GM19452 (cell line): ENCODE measurements at regions not wholly inside any gene's neighbourhood (a gene's known extent, or its start where the extent isn't known, plus 50 kb on each side); places are given as distances from the start of the nearest gene placed in this dataset.

Experiments used
- ATAC-seq: cut with Tn5 transposase; IDR thresholded peaks from one replicate; pipeline ENCODE4 v1.9.1; 2021; ENCODE audit not compliant: unreplicated experiment

DNA sequence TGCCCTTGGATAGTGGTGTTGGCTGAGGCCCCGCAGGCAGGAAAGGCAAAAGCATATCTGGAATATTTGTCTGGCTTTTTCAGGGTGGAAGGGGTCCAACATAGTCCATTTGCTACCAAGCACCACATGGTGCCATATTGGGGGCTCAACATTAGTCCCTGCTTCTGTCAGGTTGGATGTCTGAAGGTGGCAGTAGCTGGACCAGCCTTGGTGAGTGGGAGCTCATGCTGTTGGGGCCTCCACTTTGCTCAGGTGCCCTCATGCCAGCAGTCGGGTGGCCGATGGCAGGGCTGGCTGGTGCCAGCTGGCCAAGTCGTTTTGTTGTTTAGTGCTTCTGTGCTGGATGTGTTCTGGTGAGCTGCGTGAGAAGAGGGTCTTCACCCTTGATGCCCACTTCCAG is 135.3 kb downstream of the PAPOLA start:
- no peak for ATAC-seq

- ATAC-seq: no peak
Measured at GRCh38 chr14:96638041-96638855, 136.1 kb downstream of the PAPOLA start.

DNA sequence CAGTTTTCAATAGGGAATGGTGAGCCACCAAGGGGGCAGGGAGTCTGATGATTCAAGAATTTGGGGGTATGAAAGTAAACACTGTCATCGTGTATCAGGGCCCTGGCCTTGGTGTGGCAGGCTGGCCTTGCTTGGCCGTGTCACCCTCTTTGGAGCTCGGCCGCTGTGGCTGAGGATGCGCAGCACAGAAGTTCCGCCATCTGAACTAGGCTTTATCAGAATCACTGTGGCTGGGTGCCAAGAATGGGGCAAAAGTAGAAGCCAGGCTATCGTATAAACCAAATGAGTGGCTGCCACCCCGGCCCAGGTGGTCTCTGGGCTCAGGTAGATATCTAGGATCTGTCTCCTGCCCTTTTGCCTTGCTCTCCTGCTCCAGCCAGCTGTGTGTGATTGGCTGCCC is 137.4 kb downstream of the PAPOLA start:
- no peak for ATAC-seq

DNA sequence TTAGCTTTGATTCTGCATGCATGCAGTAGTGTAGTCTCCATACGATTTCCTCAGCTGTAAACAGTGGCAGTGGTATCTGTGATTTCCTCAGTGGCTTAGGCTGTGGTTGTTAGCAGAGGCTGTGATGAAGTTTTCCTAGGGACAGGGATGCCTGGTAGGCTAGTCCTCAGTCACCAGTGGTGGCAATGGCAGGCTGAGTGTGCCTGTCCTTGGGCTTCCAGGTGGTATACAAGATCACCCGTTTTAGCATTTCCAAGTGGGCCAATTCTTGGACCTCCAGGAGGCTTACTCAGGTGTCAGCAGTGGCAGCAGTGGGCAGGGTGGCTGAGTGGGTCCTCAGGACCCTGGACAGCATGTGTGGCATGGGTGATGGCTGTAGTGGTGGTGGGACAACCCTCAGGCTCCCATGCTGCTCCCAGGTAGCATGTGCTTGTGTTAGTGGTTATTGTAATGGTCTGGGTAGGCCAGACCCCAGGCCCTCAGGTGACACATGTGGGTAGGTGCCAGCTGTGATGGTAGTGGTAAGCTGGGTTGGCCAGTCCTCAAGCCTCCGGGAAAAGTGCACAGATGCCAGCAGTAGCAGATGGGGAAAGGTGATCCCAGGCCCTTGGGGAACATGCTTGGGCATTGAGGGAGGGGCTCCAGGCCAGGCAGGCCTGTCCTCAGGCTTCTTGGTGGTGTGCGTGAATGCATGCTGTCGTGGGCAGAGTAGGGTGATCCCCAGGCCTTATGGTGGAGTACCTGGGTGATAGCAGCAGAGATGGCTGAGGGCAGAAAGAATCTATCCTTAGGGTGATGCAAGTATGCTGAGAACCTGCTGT is 146.5 kb downstream of the PAPOLA start:
- no peak for ATAC-seq

GRCh38 chr14:96649327-96649601 is 147.1 kb downstream of the PAPOLA start:
- ATAC-seq: no peak

DNA sequence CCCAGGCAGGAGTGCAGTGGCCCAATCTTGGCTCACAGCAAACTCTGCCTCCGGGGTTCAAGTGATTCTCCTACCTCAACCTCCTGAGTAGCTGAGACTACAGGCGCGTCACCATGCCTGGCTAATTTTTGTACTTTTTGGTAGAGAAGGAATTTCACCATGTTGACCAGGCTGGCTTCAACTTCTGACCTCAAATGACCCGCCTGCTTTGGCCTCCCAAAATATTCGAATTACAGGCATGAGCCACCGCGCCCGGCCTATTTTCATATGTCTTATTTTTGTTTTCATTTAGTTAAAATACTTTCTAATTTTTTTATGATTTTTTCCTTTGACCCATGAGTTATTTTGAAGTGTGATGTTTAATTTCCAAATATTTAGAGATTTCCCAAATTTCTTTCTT is 143.6 kb upstream of the VRK1 start:
- no peak for ATAC-seq

GRCh38 chr14:96658611-96659010 is 138.6 kb upstream of the VRK1 start:
- ATAC-seq: no peak

DNA sequence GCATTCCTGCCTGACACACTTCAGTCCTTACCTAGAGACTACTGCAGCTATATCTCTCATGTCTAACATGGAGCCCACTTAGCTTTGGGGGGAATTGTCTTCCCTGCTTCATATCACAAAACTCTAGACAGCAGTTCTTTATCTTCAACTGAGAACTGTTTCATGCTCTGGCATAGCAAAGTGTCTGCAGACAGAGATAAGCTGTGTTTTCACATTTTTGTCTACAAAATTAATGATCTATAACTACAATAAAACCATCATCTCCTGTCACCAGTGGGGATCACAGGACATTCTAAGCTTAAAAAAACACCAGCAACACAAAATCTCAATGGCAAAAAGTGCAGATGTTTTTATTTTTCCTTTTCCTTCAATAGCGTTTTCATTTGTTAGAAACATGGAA is 137.1 kb upstream of the VRK1 start:
- ATAC-seq: no peak

DNA sequence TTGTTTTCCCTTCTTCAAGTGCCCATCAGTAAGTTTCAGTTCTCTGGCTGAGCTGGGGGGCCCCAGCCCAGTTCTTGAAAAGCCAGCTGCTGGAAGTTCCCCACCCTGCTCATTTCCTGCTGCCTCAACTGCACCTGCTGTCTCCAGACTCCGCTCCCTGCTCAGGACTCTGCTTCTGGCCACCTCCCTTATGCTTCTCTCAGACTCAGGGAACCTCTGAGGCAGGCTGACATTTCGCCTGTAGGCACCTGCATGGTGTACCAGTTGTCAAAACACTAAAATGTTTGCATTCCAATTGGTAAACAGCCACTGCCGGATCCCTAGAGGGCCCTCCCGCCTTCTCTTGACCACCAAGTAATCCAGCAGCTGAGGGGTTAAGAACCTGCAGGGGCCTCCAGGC is 136.5 kb upstream of the VRK1 start:
- ATAC-seq: no peak

- ATAC-seq: no peak
Measured at GRCh38 chr14:96661244-96661969, 135.8 kb upstream of the VRK1 start.

DNA sequence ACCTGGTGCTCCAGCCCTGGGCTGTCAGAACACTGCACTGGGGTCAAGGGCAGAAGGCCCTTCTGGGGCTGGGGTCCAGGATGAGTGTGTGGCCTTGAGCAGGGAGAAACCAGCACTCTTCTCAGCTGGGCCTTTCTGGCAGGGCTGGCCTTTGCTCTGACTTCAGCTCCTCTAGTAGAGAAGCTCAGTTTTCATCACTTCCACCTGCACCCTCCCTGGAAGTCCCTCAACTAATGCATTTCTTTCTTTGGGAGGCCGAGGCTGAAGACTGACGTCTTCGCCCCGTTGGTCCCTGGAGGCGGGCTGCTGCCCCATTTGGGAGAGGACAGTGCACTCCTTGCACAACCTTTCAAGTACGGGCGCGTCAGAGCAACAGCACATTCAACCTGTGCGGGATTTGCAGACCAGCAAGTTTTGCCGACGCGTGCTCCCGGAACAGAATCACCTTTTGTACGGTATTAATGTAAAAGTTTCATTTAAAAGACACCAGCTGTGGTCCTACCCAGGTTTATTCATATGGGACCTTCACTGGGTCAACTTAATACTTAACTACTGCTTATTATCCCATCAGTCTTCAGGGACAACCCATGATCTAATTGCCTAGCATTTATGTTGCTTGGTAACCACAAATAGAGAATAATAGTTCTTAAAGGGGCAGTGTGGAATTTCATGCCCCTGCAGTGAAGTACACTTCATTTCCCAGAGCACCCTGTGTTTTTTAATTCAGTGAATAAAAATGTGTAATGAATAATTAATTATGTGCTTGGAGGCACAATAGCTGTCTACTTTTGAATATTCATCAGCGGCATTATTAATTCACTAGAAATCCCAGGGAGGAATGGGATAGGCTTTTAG is 134.8 kb upstream of the VRK1 start:
- ATAC-seq: no peak

DNA sequence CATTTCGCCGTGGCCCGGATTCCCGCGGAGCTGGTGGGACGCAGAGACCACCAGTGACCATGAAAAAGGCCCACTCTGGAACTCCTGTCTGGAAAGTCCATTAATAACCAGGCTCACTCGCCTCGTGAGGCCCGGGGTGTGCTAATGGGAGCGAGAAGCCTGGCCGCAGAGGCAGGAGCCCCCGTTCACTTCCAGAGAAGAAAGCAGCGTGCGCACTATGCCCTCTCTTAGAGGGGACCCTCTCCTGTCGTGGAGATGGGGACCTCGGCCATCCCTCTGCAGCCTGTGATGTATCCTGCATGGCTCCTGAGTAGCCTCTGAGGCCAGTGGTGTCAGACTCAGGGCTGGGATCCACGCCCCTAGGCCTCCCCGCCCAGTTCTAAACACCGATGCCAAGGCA is 134.1 kb upstream of the VRK1 start:
- no peak for ATAC-seq

- no peak for ATAC-seq
Measured at GRCh38 chr14:96663491-96664067, 133.6 kb upstream of the VRK1 start.

DNA sequence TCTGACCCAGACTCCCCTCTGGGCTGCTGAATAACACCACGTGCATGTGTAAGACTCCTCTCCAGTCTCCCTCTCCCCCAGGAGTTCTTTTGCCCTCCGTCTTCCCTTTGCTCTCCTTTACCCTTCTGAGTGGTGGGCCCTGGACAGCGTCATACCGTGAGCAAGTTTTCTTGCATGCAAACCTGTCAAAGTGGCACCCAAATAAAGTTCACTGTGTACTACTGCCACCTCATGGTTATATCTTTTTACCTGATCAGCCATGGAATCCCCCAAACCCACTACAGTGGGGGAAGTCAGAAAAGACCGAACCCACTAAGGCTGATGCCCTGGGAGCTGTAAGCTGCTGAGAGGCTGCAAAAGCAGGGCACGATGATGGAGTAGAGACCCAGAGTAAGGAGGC is 131.1 kb upstream of the VRK1 start:
- ATAC-seq: no peak

DNA sequence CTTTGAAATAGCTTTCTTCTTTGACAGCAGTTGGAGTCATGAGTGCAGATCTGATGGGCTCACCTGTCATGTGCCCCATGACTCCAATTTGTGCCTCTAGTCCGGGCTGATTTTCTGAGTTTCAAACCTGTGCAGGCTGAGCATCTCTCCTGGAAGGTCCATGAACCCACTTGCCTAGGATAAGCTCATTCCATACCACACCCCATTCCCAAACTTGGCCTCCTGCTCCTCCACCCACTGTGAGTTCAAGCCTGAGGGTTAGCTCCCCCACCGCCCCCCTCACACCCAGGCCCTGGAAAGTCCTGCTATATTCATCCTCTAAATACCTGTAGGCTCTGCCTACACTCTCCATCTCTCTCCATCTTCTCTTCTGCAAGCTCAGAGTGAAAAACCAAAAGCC is 126.8 kb upstream of the VRK1 start:
- no peak for ATAC-seq

GRCh38 chr14:96671218-96671617 is 126.0 kb upstream of the VRK1 start:
- no peak for ATAC-seq

DNA sequence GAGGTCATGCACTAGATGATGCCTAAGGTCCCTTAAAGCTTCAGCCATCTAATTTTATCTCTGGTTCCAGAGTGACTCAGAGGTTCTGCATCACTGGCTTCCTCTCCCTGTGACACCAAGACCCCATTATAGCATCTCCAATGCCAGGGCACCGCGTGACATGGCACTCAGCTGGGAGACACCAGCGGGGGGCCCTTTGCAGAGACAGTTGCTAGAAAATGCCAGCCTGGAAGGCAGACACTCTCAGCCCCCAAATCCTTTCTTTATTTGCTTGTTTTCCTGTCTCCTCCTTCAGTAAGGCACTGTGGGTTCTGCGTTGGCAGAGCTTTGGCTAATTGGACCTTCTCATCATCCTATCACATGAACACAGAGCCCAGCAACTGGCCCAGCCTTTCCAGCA is 123.5 kb upstream of the VRK1 start:
- ATAC-seq: no peak

- no peak for ATAC-seq
Measured at GRCh38 chr14:96674121-96674520, 123.1 kb upstream of the VRK1 start.

DNA sequence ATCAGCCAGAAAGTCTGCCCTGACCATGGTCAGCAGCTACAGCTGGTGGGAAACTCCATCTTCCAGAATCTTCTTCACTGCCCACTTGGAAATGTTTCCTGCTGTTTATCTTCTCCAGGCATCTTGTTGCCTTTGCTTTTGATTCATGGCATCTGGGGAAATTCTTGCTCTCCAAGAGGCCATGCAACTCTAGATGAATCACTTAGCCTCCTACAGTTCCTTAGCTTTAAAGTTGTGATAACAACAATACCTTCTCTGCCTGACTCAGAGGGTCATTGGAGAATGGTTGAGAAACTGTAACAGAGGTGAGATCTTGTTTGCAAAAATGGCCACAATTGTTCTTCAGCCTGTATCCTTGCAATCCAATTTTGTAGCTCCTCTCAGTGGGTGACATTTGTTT is 121.0 kb upstream of the VRK1 start:
- ATAC-seq: no peak

GRCh38 chr14:96681829-96682228 is 115.4 kb upstream of the VRK1 start:
- ATAC-seq: no peak

DNA sequence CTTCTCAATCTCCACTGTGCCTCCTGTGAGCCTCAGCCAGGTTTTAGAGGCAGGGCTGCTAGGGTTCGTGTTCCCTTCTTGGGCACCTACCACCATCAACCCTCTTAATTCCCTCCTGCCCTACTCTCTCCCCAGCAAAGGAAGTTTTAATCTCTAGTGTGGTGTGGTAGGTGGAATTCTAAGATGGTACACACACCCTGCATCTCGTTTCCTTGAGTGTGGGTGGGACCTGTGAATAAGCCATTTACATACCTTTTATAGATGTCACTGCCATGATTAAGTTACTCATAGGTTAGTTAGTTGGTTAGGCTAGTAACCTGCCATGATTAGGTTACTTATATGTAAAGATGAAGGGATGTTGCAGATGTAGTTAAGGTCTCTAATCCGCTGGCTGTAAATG is 114.8 kb upstream of the VRK1 start:
- no peak for ATAC-seq
